ENCODE measurements at regions not wholly inside any gene's neighbourhood (a gene's known extent, or its start where the extent isn't known, plus 50 kb on each side); places are given as distances from the start of the nearest gene placed in this dataset.
"Not testable (repeated sequence)": the region's sequence is repeated elsewhere in the genome, so short reads cannot be mapped to it uniquely, and the experiment has no call there.

GRCh38 chr12:114815026-114815795, 131.2 kb upstream of the TBX3 start:
- no peak for DNase-seq (ENCODE audit: low read depth)

DNA sequence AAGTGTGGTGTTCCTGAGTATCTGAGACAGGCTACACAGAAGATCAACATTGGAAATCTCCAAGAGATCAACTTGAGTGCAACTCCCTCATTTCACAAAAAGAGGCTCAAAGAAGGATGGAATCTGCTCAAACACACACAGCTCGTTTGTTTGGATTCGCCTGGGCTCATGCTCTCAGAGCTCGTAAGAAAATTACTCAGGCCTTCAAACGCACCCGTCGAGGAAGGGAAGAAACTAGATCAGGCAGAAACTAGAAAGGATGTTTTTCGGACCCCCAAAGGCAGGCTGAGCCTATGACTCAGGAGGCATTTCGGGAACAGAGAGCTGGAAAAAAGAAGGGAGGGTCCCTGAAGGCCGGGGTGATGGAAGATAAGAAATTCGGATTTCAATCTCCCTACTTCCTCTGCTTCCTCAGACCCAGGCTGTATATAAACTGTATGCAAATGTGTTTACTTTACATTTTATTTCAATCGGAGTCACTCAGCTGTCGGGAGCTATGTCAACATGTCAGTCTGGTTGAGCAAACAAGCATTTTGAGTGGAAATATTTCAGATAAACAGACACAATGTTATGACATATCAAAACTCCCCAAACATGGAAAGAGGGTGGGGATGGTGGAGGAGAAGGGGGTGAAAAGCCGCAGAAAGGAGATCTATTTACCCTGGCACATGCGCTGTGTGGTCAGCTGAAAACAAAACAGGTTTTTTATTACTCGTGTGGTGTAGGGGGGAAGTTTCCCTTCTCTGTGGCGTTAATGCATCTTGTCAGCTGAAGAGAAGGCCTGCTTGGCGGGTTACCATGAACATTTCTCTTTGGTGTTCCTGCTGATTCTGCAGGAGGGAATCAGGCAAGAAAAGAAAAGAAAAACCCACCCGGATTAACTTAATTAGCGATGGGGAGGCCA, 129.1 kb upstream of the TBX3 start:
- no peak for DNase-seq (ENCODE audit: low read depth)

DNA sequence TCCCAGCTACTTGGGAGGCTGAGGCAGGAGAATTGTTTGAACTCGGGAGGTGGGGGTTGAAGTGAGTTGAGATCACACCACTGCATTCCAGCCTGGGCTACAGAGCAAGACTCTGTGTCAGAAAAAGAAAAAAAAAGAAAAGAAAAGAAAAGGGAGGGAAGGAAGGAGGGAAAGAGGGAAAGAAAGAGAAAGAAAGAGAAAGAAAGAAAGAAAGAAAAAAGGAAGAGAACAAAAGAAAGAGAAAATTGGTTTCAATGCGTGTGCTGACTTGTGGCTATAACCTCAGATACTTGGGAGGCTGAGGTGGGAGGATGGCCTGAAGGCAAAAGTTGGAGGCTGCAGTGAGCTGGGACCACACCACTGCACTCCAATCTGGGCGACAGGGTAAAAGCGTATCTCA, 128.4 kb upstream of the TBX3 start:
- no peak for DNase-seq (ENCODE audit: low read depth)

GRCh38 chr12:114809097-114809496, 125.1 kb upstream of the TBX3 start:
- DNase-seq (ENCODE audit: low read depth) = no peak

DNA sequence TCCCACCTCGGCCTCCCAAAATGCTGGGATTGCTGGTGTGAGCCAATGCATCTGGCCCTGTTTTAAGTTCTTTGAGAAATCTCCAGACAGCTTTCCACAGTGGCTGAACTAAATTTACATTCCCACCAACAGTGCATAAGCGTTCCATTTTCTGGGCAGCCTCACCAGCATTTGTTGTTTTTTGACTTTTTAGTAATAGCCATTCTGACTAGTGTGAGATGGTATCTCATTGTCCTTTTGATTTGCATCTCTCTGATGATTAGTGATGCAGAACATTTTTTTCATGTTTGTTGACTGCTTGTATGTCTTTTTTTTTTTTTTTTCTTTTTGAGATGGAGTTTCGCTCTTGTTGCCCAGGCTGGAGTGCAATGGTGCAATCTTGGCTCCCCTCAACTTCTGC, 117.4 kb upstream of the TBX3 start:
- DNase-seq (ENCODE audit: low read depth) = not testable (repeated sequence)

DNA sequence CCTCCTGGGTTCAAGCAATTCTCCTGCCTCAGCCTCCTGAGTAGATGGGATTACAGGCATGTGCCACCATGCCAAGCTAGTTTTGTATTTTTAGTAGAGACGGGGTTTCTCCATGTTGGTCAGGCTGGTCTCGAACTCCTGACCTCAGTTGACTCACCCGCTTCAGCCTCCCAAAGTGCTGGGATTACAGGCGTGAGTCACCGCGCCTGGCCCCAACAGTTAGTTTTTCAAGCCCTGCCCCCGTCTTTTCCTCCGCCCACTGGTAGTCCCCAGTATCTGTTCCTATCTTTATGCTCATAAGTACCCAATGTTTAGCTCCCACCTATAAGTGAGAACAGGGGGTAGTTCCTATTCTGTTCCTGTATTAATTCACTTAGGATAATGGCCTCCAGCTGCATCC, 116.6 kb upstream of the TBX3 start:
- not testable (repeated sequence) for DNase-seq (ENCODE audit: low read depth)

DNA sequence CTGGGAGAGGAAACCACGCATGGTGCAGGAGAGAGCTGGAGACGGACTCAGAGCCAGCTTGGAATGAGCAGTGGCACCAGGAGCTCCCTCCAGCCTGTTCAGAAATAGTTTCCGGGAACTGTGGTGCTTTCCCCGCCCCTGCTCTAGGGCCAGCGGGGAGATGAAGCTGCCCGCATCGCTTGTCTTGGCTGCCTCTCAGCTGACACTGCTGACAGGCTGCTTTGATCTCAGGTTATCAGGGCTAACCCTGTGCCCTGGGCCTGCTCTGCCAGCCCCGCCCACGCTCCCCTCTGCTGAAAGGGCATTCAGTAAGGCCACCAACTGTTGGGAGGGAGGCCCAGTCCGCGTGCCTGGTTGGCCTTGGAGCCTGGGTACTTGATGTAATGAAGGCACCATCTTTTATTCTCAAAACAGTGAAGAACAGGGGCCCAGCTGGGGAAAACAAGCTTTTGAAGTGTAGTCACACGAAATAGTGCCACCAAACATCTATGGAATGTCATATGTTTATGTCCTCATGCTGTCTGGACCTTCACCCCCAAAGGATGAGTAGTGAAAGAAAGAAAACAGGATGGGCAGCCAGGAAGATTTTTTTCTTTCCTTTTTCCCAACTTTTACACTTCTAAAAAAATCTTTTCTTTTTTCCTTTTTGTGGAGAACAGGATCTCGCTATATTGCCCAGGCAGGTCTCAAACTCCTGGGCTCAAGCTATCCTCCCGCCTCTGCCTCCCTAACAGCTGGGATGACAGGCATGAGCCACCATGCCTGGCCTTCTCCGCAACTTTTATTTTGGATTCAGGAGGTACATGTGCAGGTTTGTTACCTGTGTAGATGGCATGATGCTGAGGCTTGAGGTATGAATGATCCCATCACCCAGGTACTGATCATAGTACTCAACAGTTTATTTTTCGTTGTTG, 115.9 kb upstream of the TBX3 start:
- no peak for DNase-seq (ENCODE audit: low read depth)

DNA sequence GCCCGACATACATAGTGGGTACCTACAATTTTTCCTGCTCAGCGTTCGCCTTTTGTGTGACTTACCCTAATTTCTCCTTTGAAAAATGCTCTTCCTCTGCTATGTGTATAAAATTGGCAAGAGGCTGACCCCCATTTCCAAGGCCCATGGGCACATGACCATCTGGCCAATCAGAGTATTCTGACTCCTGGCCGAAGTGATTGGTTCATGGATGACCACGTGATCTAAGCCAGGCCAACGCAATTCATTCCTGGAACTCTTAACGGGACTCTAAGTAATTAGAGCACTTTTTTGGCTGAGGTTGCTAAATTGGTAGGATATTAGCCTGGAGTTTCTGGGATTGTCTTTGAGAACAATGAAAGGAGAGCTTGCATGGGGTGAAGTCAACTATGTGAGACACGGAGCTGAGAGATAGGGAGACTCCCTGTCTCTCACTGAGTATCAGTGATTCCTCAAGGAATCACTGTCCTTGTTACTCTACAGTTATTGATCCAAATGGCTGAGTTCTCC, 110.1 kb upstream of the TBX3 start:
- DNase-seq (ENCODE audit: low read depth) = no peak

DNA sequence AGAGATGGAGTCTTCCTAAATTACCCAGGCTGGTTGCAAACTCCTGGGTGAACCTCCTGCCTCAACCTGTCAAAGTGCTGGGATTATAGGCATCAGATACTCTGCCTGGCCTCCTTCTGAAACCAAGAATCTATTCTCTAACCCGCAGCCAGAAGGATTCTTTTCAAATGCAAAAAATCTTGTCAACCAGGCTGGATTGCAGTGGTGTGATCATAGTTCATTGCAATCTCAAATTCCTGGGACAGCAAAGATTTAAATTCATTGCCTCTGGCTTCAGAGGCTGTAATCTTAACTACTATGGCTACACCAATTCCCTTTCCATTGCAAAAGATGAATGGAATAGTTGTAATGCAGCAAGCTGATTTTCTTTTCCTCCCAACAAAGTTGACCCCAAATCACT, 106.3 kb upstream of the TBX3 start:
- no peak for DNase-seq (ENCODE audit: low read depth)

- DNase-seq (ENCODE audit: low read depth) = no peak
Measured at GRCh38 chr12:114789821-114790220, 105.8 kb upstream of the TBX3 start.

DNA sequence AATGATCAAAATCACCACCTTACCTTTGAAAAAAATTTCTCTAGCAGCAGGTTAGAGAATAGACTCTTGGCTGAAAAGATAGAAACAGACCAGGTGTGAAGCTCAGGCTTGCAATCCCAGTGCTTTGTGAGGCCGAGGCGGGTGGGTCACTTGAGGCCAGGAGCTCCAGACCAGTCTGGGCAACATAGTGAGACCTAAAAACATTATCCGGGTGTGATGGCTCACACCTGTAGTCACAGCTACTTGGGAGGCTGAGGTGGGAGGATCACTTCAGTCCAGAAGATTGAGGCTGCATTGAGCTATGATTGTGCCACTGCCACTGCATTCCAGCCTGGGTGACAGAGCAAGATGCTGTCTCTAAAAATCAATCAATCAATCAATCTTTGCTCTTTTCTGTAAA, 105.3 kb upstream of the TBX3 start:
- no peak for DNase-seq (ENCODE audit: low read depth)

- DNase-seq (ENCODE audit: low read depth) = no peak
Measured at GRCh38 chr12:114784526-114784925, 100.6 kb upstream of the TBX3 start.

DNA sequence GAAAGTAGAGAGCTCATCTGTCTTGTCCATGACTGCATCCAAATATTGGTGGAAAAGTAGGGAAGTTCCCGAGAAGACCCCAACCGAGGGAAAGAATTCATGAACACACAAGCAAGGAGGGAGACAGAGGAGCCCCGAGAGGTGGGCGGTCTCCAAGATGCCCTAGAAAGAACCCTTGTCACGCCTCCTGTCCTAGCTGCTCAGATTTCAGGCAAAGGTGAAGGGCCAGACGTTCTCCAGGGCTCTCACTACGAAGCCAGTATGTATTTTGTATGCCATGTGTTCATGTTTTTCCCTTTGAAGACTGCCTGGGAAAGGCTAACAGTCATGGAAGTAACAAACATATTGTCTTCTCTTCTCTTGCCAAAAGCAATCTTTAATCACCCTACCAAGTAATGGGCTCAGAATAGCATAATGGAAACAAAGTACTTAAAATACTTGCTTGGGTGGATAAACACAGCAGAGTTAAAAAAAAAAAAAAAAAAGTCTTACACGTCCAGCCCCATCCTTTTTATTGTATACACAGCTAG, 99.2 kb upstream of the TBX3 start:
- DNase-seq (ENCODE audit: low read depth) = no peak

GRCh38 chr12:114780746-114781399, 96.9 kb upstream of the TBX3 start:
- no peak for DNase-seq (ENCODE audit: low read depth)

DNA sequence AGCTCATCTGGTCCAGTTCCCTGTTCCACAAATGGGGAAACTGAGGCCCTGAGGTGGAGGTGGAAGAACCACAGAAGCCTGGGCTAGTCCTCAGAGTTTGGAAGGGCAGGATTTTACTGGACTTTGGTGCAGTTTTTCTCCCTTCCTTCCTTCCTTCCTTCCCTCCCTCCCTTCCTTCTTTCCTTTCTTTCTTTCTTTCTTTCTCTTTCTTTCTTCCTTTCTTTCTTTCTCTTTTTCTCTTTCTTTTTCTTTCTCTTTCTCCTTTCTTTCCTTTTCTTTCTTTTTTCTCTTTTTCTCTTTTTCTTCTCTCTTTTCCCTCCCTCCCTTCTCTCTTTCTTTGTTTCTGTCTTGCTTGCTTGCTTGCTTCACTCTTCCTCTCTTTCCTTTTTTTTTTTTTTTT, 95.7 kb upstream of the TBX3 start:
- no peak for DNase-seq (ENCODE audit: low read depth)

GRCh38 chr12:114779186-114779585, 95.2 kb upstream of the TBX3 start:
- DNase-seq (ENCODE audit: low read depth) = no peak

- DNase-seq (ENCODE audit: low read depth) = peak; percentile 49
Measured at GRCh38 chr12:114776731-114777442, 92.9 kb upstream of the TBX3 start.

GRCh38 chr12:114774699-114775098, 90.7 kb upstream of the TBX3 start:
- no peak for DNase-seq (ENCODE audit: low read depth)

DNA sequence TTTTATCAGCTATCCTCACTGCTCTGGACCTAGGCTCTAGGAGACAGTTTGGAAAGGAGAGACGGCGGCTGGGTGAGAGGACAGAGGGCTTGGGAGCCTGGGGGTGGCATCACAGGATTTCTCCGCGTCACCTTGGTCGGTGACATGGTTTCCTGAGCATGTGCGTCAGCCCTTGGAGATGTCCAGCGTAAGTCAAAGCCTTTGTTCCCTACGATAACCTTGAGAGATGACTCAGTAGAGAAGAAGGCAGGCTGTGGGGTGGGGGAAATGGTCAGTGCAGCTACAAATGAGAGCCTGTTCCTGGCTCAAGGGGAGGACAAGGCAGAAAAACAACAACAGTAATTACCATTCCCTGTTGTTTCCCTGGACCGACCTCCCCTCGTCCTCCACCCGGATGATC, 90.2 kb upstream of the TBX3 start:
- DNase-seq (ENCODE audit: low read depth) = no peak

DNA sequence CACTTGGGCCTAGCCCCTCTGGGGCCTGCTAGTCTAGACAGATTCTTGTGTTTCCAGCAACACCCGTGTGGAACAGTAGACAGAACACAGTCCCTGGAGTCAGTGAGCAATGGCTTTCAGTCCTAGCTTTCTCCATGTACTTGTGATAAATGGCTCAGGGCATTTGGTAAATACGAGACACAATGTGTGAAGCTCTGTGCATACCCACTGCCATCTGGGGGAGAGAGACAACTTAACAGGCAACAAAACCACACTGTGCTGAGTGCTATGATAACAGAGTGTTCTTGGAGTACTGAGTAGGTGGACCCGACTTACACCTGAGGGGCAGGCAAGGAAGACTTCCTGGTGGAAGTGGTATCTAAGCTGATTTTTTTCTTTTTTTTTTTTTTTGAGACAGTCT, 86.3 kb upstream of the TBX3 start:
- no peak for DNase-seq (ENCODE audit: low read depth)

DNA sequence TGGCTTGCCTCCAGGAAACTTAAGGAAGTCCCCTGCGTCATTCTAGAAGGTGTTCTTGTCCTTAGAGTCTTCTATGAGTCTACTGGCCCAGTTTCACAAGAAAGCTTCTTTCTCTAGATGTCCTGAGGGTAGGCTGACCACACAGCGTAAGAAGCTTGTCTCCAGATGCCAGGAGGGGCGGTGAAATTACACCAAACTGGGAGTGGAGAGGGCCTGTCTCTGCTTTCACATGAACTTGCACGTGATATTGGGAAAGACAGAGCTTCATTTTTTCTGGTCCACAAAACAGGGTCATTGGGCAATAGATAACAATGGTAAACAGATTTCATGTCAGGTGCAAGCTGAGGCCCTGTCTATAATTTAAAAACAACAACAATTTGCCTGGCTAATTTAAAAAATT, 85.7 kb upstream of the TBX3 start:
- no peak for DNase-seq (ENCODE audit: low read depth)
